Liver (tissue), 8 donors: ENCODE measurements at regions not wholly inside any gene's neighbourhood (a gene's known extent, or its start where the extent isn't known, plus 50 kb on each side); places are given as distances from the start of the nearest gene placed in this dataset.

ENCODE experiments used
- DNase-seq: peaks from one replicate; pipeline ENCODE4 v3.0.0-alpha.2; 2017; ENCODE audit warnings: low spot score
- H3K27ac ChIP-seq, 2 donors: one replicate each; pipeline ENCODE4 v1.7.0; 2013; ENCODE audit warnings: inconsistent platforms in 2 of 2, low read length in 2 of 2, control low read depth in 1 of 2, low read depth in 1 of 2, mild to moderate bottlenecking in 1 of 2
- H3K27me3 ChIP-seq, 4 donors: one replicate each; pipeline versions ENCODE4 v1.6.1 to v1.7.0; 2013; ENCODE audit warnings: low read length in 3 of 4, inconsistent platforms in 1 of 4, mild to moderate bottlenecking in 1 of 4, moderate library complexity in 1 of 4; ENCODE audit not compliant: control insufficient read depth in 4 of 4, insufficient read depth in 4 of 4
- H3K36me3 ChIP-seq, 4 donors: one replicate each; pipeline versions ENCODE4 v1.6.1 to v1.7.0; 2013; ENCODE audit warnings: low read length in 3 of 4, mild to moderate bottlenecking in 3 of 4, low read depth in 1 of 4, moderate library complexity in 1 of 4; ENCODE audit not compliant: control insufficient read depth in 4 of 4, insufficient read depth in 3 of 4
- H3K4me1 ChIP-seq, 4 donors: one replicate each; pipeline versions ENCODE4 v1.6.1 to v1.7.0; 2013; ENCODE audit warnings: low read length in 3 of 4, mild to moderate bottlenecking in 3 of 4, moderate library complexity in 1 of 4; ENCODE audit not compliant: control insufficient read depth in 4 of 4, insufficient read depth in 4 of 4
- H3K4me3 ChIP-seq, 3 donors: one replicate each; pipeline versions ENCODE4 v1.6.1 to v1.7.0; 2013; ENCODE audit warnings: low read length in 3 of 3, control low read depth in 1 of 3, low read depth in 1 of 3, mild to moderate bottlenecking in 1 of 3
- H3K9ac ChIP-seq, 2 donors: one replicate each; pipeline ENCODE4 v1.7.0; 2013; ENCODE audit warnings: low read length in 2 of 2, mild to moderate bottlenecking in 2 of 2, moderate library complexity in 2 of 2, control low read depth in 1 of 2, low read depth in 1 of 2
- H3K9me3 ChIP-seq, 4 donors: one replicate each; pipeline versions ENCODE4 v1.6.1 to v1.7.0; 2013; ENCODE audit warnings: low read length in 3 of 4; ENCODE audit not compliant: control insufficient read depth in 4 of 4
- ATF3 ChIP-seq: IDR thresholded peaks from 2 replicates; pipeline ENCODE4 v1.6.1; 2016; ENCODE audit warnings: antibody characterized with exemption
- CTCF ChIP-seq: fragments of 150-350 bp; IDR thresholded peaks from 2 replicates; pipeline ENCODE4 v1.5.1; 2017; ENCODE audit warnings: improper control_type of control experiment, low read depth, low read length; ENCODE audit not compliant: missing input control
- EGR1 ChIP-seq, 2 donors: IDR thresholded peaks; 2 replicates each; pipeline ENCODE4 v1.6.1; 2016 to 2018; ENCODE audit warnings: antibody characterized with exemption in 2 of 2, low read depth in 2 of 2
- FOXA1 ChIP-seq: IDR thresholded peaks from 2 replicates; pipeline ENCODE4 v1.6.1; 2016; ENCODE audit warnings: antibody characterized with exemption
- FOXA2 ChIP-seq: IDR thresholded peaks from 2 replicates; pipeline ENCODE4 v1.6.1; 2016; ENCODE audit warnings: antibody characterized with exemption
- GABPA ChIP-seq, 2 donors: IDR thresholded peaks in 1 of 2; conservative IDR thresholded peaks in 1 of 2; 2 replicates each; pipeline ENCODE4 v1.6.1; 2016; ENCODE audit warnings: antibody characterized with exemption in 2 of 2, mild to moderate bottlenecking in 1 of 2, moderate library complexity in 1 of 2
- HNF4A ChIP-seq, 2 donors: conservative IDR thresholded peaks; 2 replicates each; pipeline ENCODE4 v1.6.1; 2016; ENCODE audit warnings: antibody characterized with exemption in 2 of 2, mild to moderate bottlenecking in 2 of 2
- HNF4G ChIP-seq: IDR thresholded peaks from 2 replicates; pipeline ENCODE4 v1.6.1; 2016; ENCODE audit warnings: antibody characterized with exemption
- JUND ChIP-seq, 2 donors: IDR thresholded peaks; 2 replicates each; pipeline ENCODE4 v1.6.1; 2016; ENCODE audit warnings: antibody characterized with exemption in 2 of 2
- MAX ChIP-seq: IDR thresholded peaks from 2 replicates; pipeline ENCODE4 v1.6.1; 2016; ENCODE audit warnings: antibody characterized with exemption
- NR2F2 ChIP-seq: IDR thresholded peaks from 2 replicates; pipeline ENCODE4 v1.6.1; 2016; ENCODE audit warnings: antibody characterized with exemption
- RAD21 ChIP-seq, 2 donors: IDR thresholded peaks; 2 replicates each; pipeline ENCODE4 v1.6.1; 2016; ENCODE audit warnings: antibody characterized with exemption in 2 of 2, mild to moderate bottlenecking in 2 of 2
- REST ChIP-seq: IDR thresholded peaks from 2 replicates; pipeline ENCODE4 v1.6.1; 2016; ENCODE audit warnings: antibody characterized with exemption, mild to moderate bottlenecking
- RXRA ChIP-seq, 2 donors: IDR thresholded peaks; 2 replicates each; pipeline ENCODE4 v1.6.1; 2017 to 2018; ENCODE audit warnings: antibody characterized with exemption in 2 of 2, mild to moderate bottlenecking in 1 of 2
- SP1 ChIP-seq: IDR thresholded peaks from 2 replicates; pipeline ENCODE4 v1.6.1; 2018; ENCODE audit warnings: antibody characterized with exemption, mild to moderate bottlenecking
- TAF1 ChIP-seq: conservative IDR thresholded peaks from 2 replicates; pipeline ENCODE4 v1.6.1; 2016; ENCODE audit warnings: antibody characterized with exemption, mild to moderate bottlenecking
- YY1 ChIP-seq: IDR thresholded peaks from 2 replicates; pipeline ENCODE4 v1.6.1; 2016; ENCODE audit warnings: antibody characterized with exemption, mild to moderate bottlenecking
- ZBTB33 ChIP-seq: IDR thresholded peaks from 2 replicates; pipeline ENCODE4 v1.6.1; 2016; ENCODE audit warnings: antibody characterized with exemption
- WGBS: extraction: QIAGEN DNeasy Blood & Tissue Kit; methylation state at CpG from one replicate; pipeline ENCODE4 v1.1.7; 2013; 5-methylcytosine and 5-hydroxymethylcytosine counted together
- donor health status: healthy.
- donor health status: healthy.
- donor health status: healthy.
- donor health status: healthy.
- donor health status: healthy.

GRCh38 chr13:107258599-107259187 lies 690.8 kb upstream of the ARGLU1 start (continued):
- TF ChIP-seq YY1 (no peak), MAX (no peak), HNF4G (no peak), RXRA (IDR thresholded peaks at IDR 0.05) (no peak), ZBTB33 (no peak), JUND (IDR thresholded peaks at IDR 0.05) (no peak)

GRCh38 chr13:107254392-107254791 lies 686.5 kb upstream of the ARGLU1 start:
- H3K27ac ChIP-seq, result no peak overlapping the region
- peaks cover 0 to 4% (median 1%) of the 10 kb centered on the region in 4 donors for H3K27me3 ChIP-seq
- H3K4me3 ChIP-seq, result no peak overlapping the region
- no peak for TF ChIP-seq SP1
- TF ChIP-seq FOXA1, result no peak
- TF ChIP-seq JUND (IDR thresholded peaks at IDR 0.05), result no peak
- TF ChIP-seq RAD21 (IDR thresholded peaks at IDR 0.05), result no peak
- TF ChIP-seq GABPA (IDR thresholded peaks at IDR 0.05 in 1 of 2, conservative IDR thresholded peaks at IDR 0.05 in 1 of 2), result no peak
- no peak for TF ChIP-seq HNF4A (conservative IDR thresholded peaks at IDR 0.05)
- no peak for TF ChIP-seq YY1
- TF ChIP-seq HNF4G, result no peak
- TF ChIP-seq ATF3, result no peak
- no peaks in the 10 kb centered on the region for H3K4me1 ChIP-seq
- H3K9me3 ChIP-seq, result no peaks in the 10 kb centered on the region
- H3K9ac ChIP-seq, result no peak overlapping the region
- no peak for DNase-seq
- 77% methylated on average over 4 of the region's 4 CpGs for WGBS
- H3K36me3 ChIP-seq, result no peaks in the 10 kb centered on the region

- TF ChIP-seq GABPA (IDR thresholded peaks at IDR 0.05 in 1 of 2, conservative IDR thresholded peaks at IDR 0.05 in 1 of 2) (no peak), FOXA1 (no peak), YY1 (no peak), EGR1 (IDR thresholded peaks at IDR 0.05; ENCODE audit: low read depth in 2 of 2) (no peak), HNF4A (conservative IDR thresholded peaks at IDR 0.05) (no peak), FOXA2 (no peak), REST (no peak), RXRA (IDR thresholded peaks at IDR 0.05) (no peak), TAF1 (no peak), MAX (no peak), JUND (IDR thresholded peaks at IDR 0.05) (no peak), SP1 (no peak), CTCF (no peak), ATF3 (no peak), HNF4G (no peak), NR2F2 (no peak), ZBTB33 (no peak), RAD21 (IDR thresholded peaks at IDR 0.05) (no peak)
- DNase-seq, result no peak
- Histone ChIP-seq H3K4me3 (no peak overlapping the region), H3K36me3 (no peaks in the 10 kb centered on the region), H3K27ac (no peak overlapping the region), H3K9ac (no peak overlapping the region), H3K4me1 (no peaks in the 10 kb centered on the region), H3K9me3 (no peaks in the 10 kb centered on the region), H3K27me3 (peaks cover 0 to 6% (median 2%) of the 10 kb centered on the region in 4 donors)
- 55% methylated on average over 2 of the region's 2 CpGs for WGBS
Measured at GRCh38 chr13:107252428-107252827, 684.5 kb upstream of the ARGLU1 start.
